Neural cell (in vitro differentiated cells): ENCODE measurements at regions not wholly inside any gene's neighbourhood (a gene's known extent, or its start where the extent isn't known, plus 50 kb on each side); places are given as distances from the start of the nearest gene placed in this dataset.

ENCODE experiments used
- H2AFZ ChIP-seq: fragments of 200-600, 300-800 bp; sonication (generic), shearing (Covaris generic); 2 replicates; pipeline ENCODE4 v1.6.0; 2014; ENCODE audit warnings: low read depth, mild to moderate bottlenecking, antibody characterized with exemption, low read length, moderate library complexity
- H3F3A ChIP-seq: fragments of 200-600 bp; shearing (Covaris generic); 2 replicates; pipeline ENCODE4 v1.6.1; 2016; ENCODE audit warnings: mild to moderate bottlenecking, moderate library complexity, mixed read lengths, antibody characterized with exemption, low read length; ENCODE audit not compliant: insufficient read depth, poor library complexity, severe bottlenecking
- H3K27ac ChIP-seq: fragments of 200-600, 300-800 bp; sonication (generic), shearing (Covaris generic); 2 replicates; pipeline ENCODE4 v1.5.1; 2014; ENCODE audit warnings: mild to moderate bottlenecking, low read length, moderate library complexity
- H3K27me3 ChIP-seq: fragments of 300-800, 200-600 bp; sonication (generic), shearing (Covaris generic); 2 replicates; pipeline ENCODE4 v1.6.0; 2014; ENCODE audit warnings: mild to moderate bottlenecking, low read depth, low read length, moderate library complexity; ENCODE audit not compliant: insufficient read depth
- H3K36me3 ChIP-seq: fragments of 300-800, 200-600 bp; sonication (generic), shearing (Covaris generic); 2 replicates; pipeline ENCODE4 v1.5.1; 2014; ENCODE audit warnings: mild to moderate bottlenecking, antibody characterized with exemption, low read length, moderate library complexity; ENCODE audit not compliant: insufficient read depth
- H3K4me2 ChIP-seq: fragments of 300-800, 200-600 bp; sonication (generic), shearing (Covaris generic); 2 replicates; pipeline ENCODE4 v1.6.0; 2014; ENCODE audit warnings: mild to moderate bottlenecking, low read length
- H3K4me3 ChIP-seq: fragments of 300-800, 200-600 bp; sonication (generic), shearing (Covaris generic); 2 replicates; pipeline ENCODE4 v1.5.1; 2014; ENCODE audit warnings: mild to moderate bottlenecking, low read length, moderate library complexity
- H3K79me2 ChIP-seq: fragments of 200-600 bp; shearing (Covaris generic); replicated peaks from 2 replicates; pipeline ENCODE4 v1.6.0; 2014; ENCODE audit warnings: mild to moderate bottlenecking, low read length, moderate library complexity; ENCODE audit not compliant: insufficient read depth
- H3K9ac ChIP-seq: fragments of 300-800, 200-600 bp; sonication (generic), shearing (Covaris generic); 2 replicates; pipeline ENCODE4 v1.6.1; 2016; ENCODE audit warnings: mild to moderate bottlenecking, low read length, mixed read lengths
- H3K9me2 ChIP-seq: fragments of 200-600 bp; shearing (Covaris generic); 2 replicates; pipeline ENCODE4 v1.6.1; 2016; ENCODE audit warnings: mild to moderate bottlenecking, low read length, mixed read lengths; ENCODE audit not compliant: insufficient read depth
- H3K9me3 ChIP-seq: fragments of 200-600, 300-800 bp; sonication (generic), shearing (Covaris generic); 2 replicates; pipeline ENCODE4 v1.6.1; 2016; ENCODE audit warnings: mild to moderate bottlenecking, mixed run types, low read length, moderate library complexity, mixed read lengths
- H4K20me1 ChIP-seq: fragments of 200-600 bp; shearing (Covaris generic); 2 replicates; pipeline ENCODE4 v1.6.1; 2016; ENCODE audit warnings: mild to moderate bottlenecking, mixed run types; ENCODE audit not compliant: insufficient read depth
- CTCF ChIP-seq: fragments of 450-650 bp; IDR thresholded peaks from 2 replicates; pipeline ENCODE4 v1.5.1; 2014; ENCODE audit warnings: antibody characterized with exemption, mild to moderate bottlenecking, moderate library complexity; ENCODE audit not compliant: poor library complexity, severe bottlenecking
- EP300 ChIP-seq: fragments of 450-650 bp; conservative IDR thresholded peaks from 2 replicates; pipeline ENCODE4 v1.6.1; 2014; ENCODE audit warnings: antibody characterized with exemption, mild to moderate bottlenecking, moderate library complexity; ENCODE audit not compliant: poor library complexity, severe bottlenecking
- EZH2 ChIP-seq: fragments of 200-600, 300-800 bp; shearing (Covaris generic), sonication (generic); IDR thresholded peaks from 2 replicates; pipeline ENCODE4 v1.6.1; 2014; ENCODE audit warnings: antibody characterized with exemption, low read length, borderline replicate concordance, mild to moderate bottlenecking; ENCODE audit not compliant: insufficient read depth, poor library complexity, severe bottlenecking
- MXI1 ChIP-seq: fragments of 450-650 bp; conservative IDR thresholded peaks from 2 replicates; pipeline ENCODE4 v1.6.1; 2014; ENCODE audit warnings: antibody characterized with exemption, mild to moderate bottlenecking; ENCODE audit not compliant: poor library complexity, severe bottlenecking
- POLR2AphosphoS5 ChIP-seq: IDR thresholded peaks from 2 replicates; pipeline ENCODE4 v1.6.1; 2012
- RAD21 ChIP-seq: fragments of 450-650 bp; conservative IDR thresholded peaks from 2 replicates; pipeline ENCODE4 v1.6.1; 2014; ENCODE audit warnings: antibody characterized with exemption, mild to moderate bottlenecking, moderate library complexity
- REST ChIP-seq: IDR thresholded peaks from 2 replicates; pipeline ENCODE4 v1.6.1; 2012; ENCODE audit warnings: borderline replicate concordance
- SMC3 ChIP-seq: fragments of 450-650 bp; conservative IDR thresholded peaks from 2 replicates; pipeline ENCODE4 v1.6.1; 2014; ENCODE audit warnings: antibody characterized with exemption, mild to moderate bottlenecking, moderate library complexity; ENCODE audit not compliant: poor library complexity
- TAF1 ChIP-seq: IDR thresholded peaks from 2 replicates; pipeline ENCODE4 v1.6.1; 2012; ENCODE audit warnings: low read depth

GRCh38 chr5:29039994-29040393, 2001.6 kb upstream of the CDH9 start:
- H3K4me2 ChIP-seq: no peak overlapping the region
- TF ChIP-seq CTCF: no peak
- TF ChIP-seq SMC3: no peak
- TF ChIP-seq EP300: no peak
- TF ChIP-seq RAD21: no peak
- no peak for TF ChIP-seq TAF1
- TF ChIP-seq REST: no peak
- no peak for TF ChIP-seq EZH2
- TF ChIP-seq MXI1: no peak
- no peak for TF ChIP-seq POLR2AphosphoS5
- no peaks in the 10 kb centered on the region for H3K9me2 ChIP-seq

GRCh38 chr5:29037716-29038115, 1999.3 kb upstream of the CDH9 start:
- no peak overlapping the region for H3K9ac ChIP-seq
- no peaks in the 10 kb centered on the region for H3K9me3 ChIP-seq
- no peak for TF ChIP-seq MXI1
- TF ChIP-seq REST: no peak
- TF ChIP-seq CTCF: no peak
- H3K4me2 ChIP-seq: no peak overlapping the region
- no peaks in the 10 kb centered on the region for H3K9me2 ChIP-seq
- no peaks in the 10 kb centered on the region for H3K27me3 ChIP-seq
- H2AFZ ChIP-seq: no peak overlapping the region
- H3F3A ChIP-seq: no peaks in the 10 kb centered on the region
- H3K79me2 ChIP-seq: no peaks in the 10 kb centered on the region
- no peak overlapping the region for H3K27ac ChIP-seq
- no peaks in the 10 kb centered on the region for H4K20me1 ChIP-seq
- no peak overlapping the region for H3K4me3 ChIP-seq
- H3K36me3 ChIP-seq: no peaks in the 10 kb centered on the region

More at GRCh38 chr5:29039994-29040393, 2001.6 kb upstream of the CDH9 start:
- H2AFZ ChIP-seq: no peak overlapping the region
- no peak overlapping the region for H3K27ac ChIP-seq
- H3K9ac ChIP-seq: no peak overlapping the region
- H3K9me3 ChIP-seq: no peaks in the 10 kb centered on the region
- H3K27me3 ChIP-seq: no peaks in the 10 kb centered on the region
- no peaks in the 10 kb centered on the region for H3F3A ChIP-seq
- H4K20me1 ChIP-seq: no peaks in the 10 kb centered on the region
- no peaks in the 10 kb centered on the region for H3K36me3 ChIP-seq
- H3K4me3 ChIP-seq: no peak overlapping the region
- H3K79me2 ChIP-seq: no peaks in the 10 kb centered on the region
